ENCODE measurements at regions not wholly inside any gene's neighbourhood (a gene's known extent, or its start where the extent isn't known, plus 50 kb on each side); places are given as distances from the start of the nearest gene placed in this dataset.

DNA sequence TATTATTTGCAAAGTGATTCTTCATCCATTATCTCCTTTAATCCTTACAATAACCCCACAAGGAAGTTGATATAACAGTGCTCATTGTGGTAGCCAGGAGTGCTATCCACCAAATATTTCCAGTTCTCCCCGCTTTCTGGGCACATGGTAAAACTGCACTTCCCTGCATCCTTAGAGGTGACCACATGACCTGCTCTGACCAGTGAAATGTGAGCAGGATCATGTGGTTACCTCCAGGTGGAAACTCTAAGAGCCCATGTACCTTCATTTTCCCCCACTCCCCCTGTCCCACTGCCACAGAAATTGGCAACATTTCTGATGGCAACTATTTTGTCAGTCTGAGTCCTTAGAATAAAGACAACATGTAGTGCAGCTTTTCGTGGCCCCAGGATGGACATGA is 89.7 kb downstream of the MRPL46 start:
- TF ChIP-seq CTCF (IDR thresholded peaks at IDR 0.05; ENCODE audit: low read length) (no peak), EZH2 (IDR thresholded peaks at IDR 0.05; ENCODE audit: borderline replicate concordance, low read length) (no peak)
